Gastrocnemius medialis (tissue), 4 donors: ENCODE measurements at regions not wholly inside any gene's neighbourhood (a gene's known extent, or its start where the extent isn't known, plus 50 kb on each side); places are given as distances from the start of the nearest gene placed in this dataset.

Source experiments
- ATAC-seq, 2 donors: fragments of 150-250 bp; one replicate each; pipeline ENCODE4 v1.9.1; 2016
- DNase-seq, 2 donors: peaks; one replicate each; pipeline ENCODE4 v3.0.0-alpha.2; 2019
- H3K27ac ChIP-seq, 4 donors: fragments of 200-600 bp; sonication (generic); 1 replicate in 1 of 4; 2 replicates in 3 of 4; pipeline ENCODE4 v1.5.1; 2016 to 2018; ENCODE audit warnings: mild to moderate bottlenecking in 2 of 4, moderate library complexity in 1 of 4
- H3K27me3 ChIP-seq, 3 donors: fragments of 200-600 bp; sonication (generic) in 2 of 3; 1 replicate in 1 of 3; 2 replicates in 2 of 3; pipeline versions ENCODE4 v1.5.1 to v1.6.0; 2016 to 2019; ENCODE audit warnings: mild to moderate bottlenecking in 1 of 3, moderate library complexity in 1 of 3
- H3K36me3 ChIP-seq, 2 donors: fragments of 200-600 bp; sonication (generic) in 1 of 2; one replicate each; pipeline ENCODE4 v1.5.1; 2017 to 2018
- H3K4me1 ChIP-seq, 2 donors: fragments of 200-600 bp; sonication (generic) in 1 of 2; one replicate each; pipeline ENCODE4 v1.5.1; 2016 to 2017; ENCODE audit warnings: mild to moderate bottlenecking in 2 of 2
- H3K4me3 ChIP-seq, 4 donors: fragments of 200-600 bp; sonication (generic) in 3 of 4; 1 replicate in 1 of 4; 2 replicates in 3 of 4; pipeline ENCODE4 v1.5.1; 2016 to 2019; ENCODE audit warnings: mild to moderate bottlenecking in 2 of 4
- H3K9me3 ChIP-seq, 3 donors: fragments of 200-600 bp; sonication (generic) in 2 of 3; 1 replicate in 1 of 3; 2 replicates in 2 of 3; pipeline ENCODE4 v1.5.1; 2016 to 2019
- CTCF ChIP-seq, 5 experiments: fragments of 450-650 bp in 3 of 5; fragments of 200-600 bp in 2 of 5; sonication (generic) in 2 of 5; IDR thresholded peaks in 4 of 5; conservative IDR thresholded peaks in 1 of 5; 1 replicate in 4 of 5; 2 replicates in 1 of 5; pipeline ENCODE4 v1.5.1; 2016 to 2019; ENCODE audit warnings: antibody characterized with exemption in 5 of 5, mild to moderate bottlenecking in 3 of 5, moderate library complexity in 3 of 5
- POLR2A ChIP-seq, 2 donors: fragments of 450-650 bp; IDR thresholded peaks; one replicate each; pipeline ENCODE4 v1.6.1; 2017; ENCODE audit warnings: antibody characterized with exemption in 2 of 2, mild to moderate bottlenecking in 2 of 2, moderate library complexity in 2 of 2
- in situ Hi-C, 4 donors: fragments of 200-750 bp; cut with MboI; loops; one replicate each; pipeline versions ENCODE4 v1.15.0 to v1.8.0; 2017; ENCODE audit warnings: low sequenced_read_pairs in 4 of 4
- intact Hi-C: fragments of 100-400 bp; cut with DNase I; formaldehyde crosslinking; loops from one replicate; pipeline ENCODE4 v1.15.1; 2023; ENCODE audit warnings: low total_unique reads

DNA sequence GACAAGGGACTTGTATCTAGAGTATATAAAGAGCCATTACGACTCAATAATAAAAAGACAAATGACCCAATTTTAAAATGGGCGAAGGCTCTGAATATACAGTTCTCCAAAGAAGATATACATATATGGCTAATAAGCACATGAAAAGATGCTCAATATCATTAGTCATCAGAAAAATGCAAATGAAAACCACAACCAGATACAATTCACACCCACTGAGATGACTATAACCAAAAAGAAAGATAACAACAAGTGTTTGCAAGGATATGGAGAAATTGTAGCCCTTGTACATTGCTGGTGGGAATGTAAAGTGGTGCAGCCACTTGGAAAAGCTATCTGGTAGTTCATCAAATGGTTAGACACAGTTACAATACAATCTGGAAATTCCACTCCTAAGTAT, 96.3 kb downstream of the TRIM29 start:
- peaks cover 0 to 3% (median 0%) of the 10 kb centered on the region in 3 donors for H3K9me3 ChIP-seq
- ATAC-seq (no peak), DNase-seq (no peak)
- no peak overlapping the region for H3K4me3 ChIP-seq
- H3K4me1 ChIP-seq: no peaks in the 10 kb centered on the region
- intact Hi-C loops: no loop called here
- no peak overlapping the region for H3K27ac ChIP-seq
- in situ Hi-C loops: no loop called here
- no peaks in the 10 kb centered on the region for H3K27me3 ChIP-seq
- H3K36me3 ChIP-seq: no peaks in the 10 kb centered on the region
- TF ChIP-seq CTCF (IDR thresholded peaks at IDR 0.05 in 4 of 5, conservative IDR thresholded peaks at IDR 0.05 in 1 of 5) (no peak), POLR2A (IDR thresholded peaks at IDR 0.05) (no peak)

DNA sequence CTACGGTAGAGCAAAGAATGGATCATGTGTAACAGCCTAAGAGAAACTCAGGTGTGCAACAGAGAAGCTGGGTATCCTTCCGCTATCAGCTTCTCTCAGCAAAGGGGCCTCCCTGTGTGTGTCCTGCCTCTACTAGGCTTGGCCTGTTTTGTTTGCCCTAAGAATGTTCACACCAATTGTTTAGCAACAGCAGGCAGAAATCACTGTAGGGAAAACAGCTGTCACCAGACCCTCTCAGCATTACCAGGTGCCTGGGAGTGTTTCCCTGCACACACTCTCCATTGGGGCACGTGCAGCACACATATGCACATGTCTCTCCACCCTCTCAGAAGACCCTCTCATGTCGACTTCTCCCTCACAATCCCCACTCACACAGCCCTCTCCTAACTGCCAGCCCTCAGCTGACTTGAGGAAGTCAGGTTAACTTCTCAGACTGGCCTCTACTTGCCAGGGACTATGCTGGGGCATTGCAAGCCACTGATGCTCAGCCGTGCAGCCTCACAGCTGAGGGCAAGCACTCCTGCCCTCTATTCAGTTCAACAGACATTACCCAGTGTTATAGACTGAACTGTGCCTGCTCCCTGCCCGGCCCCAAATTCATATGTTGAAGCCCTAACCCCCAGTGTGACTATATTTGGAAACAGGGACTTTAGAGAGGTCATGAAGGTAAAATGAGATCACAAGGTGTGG, 97.6 kb downstream of the TRIM29 start:
- ATAC-seq (no peak), DNase-seq (no peak)
- in situ Hi-C loops (no loop called here), intact Hi-C loops (no loop called here)
- no peak for TF ChIP-seq POLR2A (IDR thresholded peaks at IDR 0.05)
- no peak for TF ChIP-seq CTCF (IDR thresholded peaks at IDR 0.05 in 4 of 5, conservative IDR thresholded peaks at IDR 0.05 in 1 of 5)
- H3K27ac ChIP-seq: no peak overlapping the region
- no peaks in the 10 kb centered on the region for H3K27me3 ChIP-seq
- H3K4me3 ChIP-seq: no peak overlapping the region
- no peaks in the 10 kb centered on the region for H3K9me3 ChIP-seq
- H3K36me3 ChIP-seq: no peaks in the 10 kb centered on the region
- H3K4me1 ChIP-seq: no peaks in the 10 kb centered on the region

DNA sequence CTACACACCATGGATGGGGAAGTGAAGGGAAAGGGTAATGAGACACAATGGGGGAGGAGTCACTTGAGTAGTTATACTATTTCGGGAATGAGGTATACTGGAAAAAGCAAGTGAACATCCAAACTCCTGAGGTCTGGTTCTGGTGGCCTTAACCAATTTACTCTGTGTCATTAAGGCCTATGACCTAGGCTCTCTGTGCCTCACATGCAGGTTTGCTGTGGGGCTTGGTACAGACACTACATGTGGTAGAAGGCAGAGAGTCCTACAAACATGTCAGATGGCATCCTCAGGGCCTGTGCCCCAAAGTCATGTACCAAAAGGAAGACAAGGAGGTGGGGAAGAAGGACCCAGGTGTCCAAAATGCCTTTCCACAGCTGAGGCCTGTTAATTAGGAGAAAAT, 98.9 kb downstream of the TRIM29 start:
- H3K4me1 ChIP-seq: no peaks in the 10 kb centered on the region
- H3K27me3 ChIP-seq: no peaks in the 10 kb centered on the region
- H3K36me3 ChIP-seq: no peaks in the 10 kb centered on the region
- H3K4me3 ChIP-seq: no peak overlapping the region
- DNase-seq: no peak
- no peaks in the 10 kb centered on the region for H3K9me3 ChIP-seq
- intact Hi-C loops: no loop called here
- no peak for ATAC-seq
- TF ChIP-seq CTCF (IDR thresholded peaks at IDR 0.05 in 4 of 5, conservative IDR thresholded peaks at IDR 0.05 in 1 of 5) (no peak), POLR2A (IDR thresholded peaks at IDR 0.05) (no peak)
- in situ Hi-C loops: loop anchor here in 1 of 4 donors (10.0 kb wide), 1 partner anchor 56 kb away; no protein-coding TSS in a partner anchor
- no peak overlapping the region for H3K27ac ChIP-seq

GRCh38 chr11:120037111-120037510, 100.8 kb downstream of the TRIM29 start:
- intact Hi-C loops (no loop called here), in situ Hi-C loops (loop anchor here in 1 of 4 donors (10.0 kb wide), 1 partner anchor 58 kb away; no protein-coding TSS in a partner anchor)
- Histone ChIP-seq H3K27ac (no peak overlapping the region), H3K4me1 (no peaks in the 10 kb centered on the region), H3K9me3 (no peaks in the 10 kb centered on the region), H3K4me3 (no peak overlapping the region), H3K27me3 (no peaks in the 10 kb centered on the region), H3K36me3 (no peaks in the 10 kb centered on the region)
- TF ChIP-seq CTCF (IDR thresholded peaks at IDR 0.05 in 4 of 5, conservative IDR thresholded peaks at IDR 0.05 in 1 of 5) (no peak), POLR2A (IDR thresholded peaks at IDR 0.05) (no peak)
- no peak for DNase-seq
- ATAC-seq: no peak
